ENCODE measurements at regions not wholly inside any gene's neighbourhood (a gene's known extent, or its start where the extent isn't known, plus 50 kb on each side); places are given as distances from the start of the nearest gene placed in this dataset.

DNA sequence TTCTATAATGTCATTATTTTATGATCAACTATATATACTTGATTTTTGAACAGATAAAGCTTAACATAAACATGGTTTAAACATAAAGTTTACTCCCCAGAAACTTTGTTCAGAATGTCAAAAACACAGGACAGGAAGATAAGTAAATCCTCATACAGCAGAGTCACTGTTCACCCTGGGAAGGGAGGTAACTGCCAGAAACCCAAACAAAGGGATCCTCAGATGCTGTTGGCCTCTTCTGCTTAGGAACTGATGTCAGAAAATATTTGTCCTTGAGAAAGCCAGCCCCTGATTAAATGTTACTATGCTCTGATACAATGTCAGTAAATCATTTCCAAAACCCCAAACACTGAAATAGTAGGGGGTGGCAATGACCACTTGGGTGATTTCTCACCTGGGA is 185.3 kb downstream of the TJP1 start:
- DNase-seq (ENCODE audit: low read depth, low spot score): no peak
- CTCF ChIA-PET: no interaction called here
- Histone ChIP-seq H3K27me3 (ENCODE audit: control insufficient read depth, insufficient read depth, low read length) (peaks cover 4% of the 10 kb centered on the region), H3K27ac (ENCODE audit: low read depth, low read length) (no peak overlapping the region), H3K4me3 (ENCODE audit: low read depth, low read length) (no peak overlapping the region), H3K9me3 (ENCODE audit: control insufficient read depth, insufficient read depth, low read length) (no peaks in the 10 kb centered on the region)
- POLR2A ChIA-PET: no interaction called here
- TF ChIP-seq, protein P1, sequence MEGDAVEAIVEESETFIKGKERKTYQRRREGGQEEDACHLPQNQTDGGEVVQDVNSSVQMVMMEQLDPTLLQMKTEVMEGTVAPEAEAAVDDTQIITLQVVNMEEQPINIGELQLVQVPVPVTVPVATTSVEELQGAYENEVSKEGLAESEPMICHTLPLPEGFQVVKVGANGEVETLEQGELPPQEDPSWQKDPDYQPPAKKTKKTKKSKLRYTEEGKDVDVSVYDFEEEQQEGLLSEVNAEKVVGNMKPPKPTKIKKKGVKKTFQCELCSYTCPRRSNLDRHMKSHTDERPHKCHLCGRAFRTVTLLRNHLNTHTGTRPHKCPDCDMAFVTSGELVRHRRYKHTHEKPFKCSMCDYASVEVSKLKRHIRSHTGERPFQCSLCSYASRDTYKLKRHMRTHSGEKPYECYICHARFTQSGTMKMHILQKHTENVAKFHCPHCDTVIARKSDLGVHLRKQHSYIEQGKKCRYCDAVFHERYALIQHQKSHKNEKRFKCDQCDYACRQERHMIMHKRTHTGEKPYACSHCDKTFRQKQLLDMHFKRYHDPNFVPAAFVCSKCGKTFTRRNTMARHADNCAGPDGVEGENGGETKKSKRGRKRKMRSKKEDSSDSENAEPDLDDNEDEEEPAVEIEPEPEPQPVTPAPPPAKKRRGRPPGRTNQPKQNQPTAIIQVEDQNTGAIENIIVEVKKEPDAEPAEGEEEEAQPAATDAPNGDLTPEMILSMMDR (IDR thresholded peaks at IDR 0.05; ENCODE audit: low read depth, low read length): no peak

DNA sequence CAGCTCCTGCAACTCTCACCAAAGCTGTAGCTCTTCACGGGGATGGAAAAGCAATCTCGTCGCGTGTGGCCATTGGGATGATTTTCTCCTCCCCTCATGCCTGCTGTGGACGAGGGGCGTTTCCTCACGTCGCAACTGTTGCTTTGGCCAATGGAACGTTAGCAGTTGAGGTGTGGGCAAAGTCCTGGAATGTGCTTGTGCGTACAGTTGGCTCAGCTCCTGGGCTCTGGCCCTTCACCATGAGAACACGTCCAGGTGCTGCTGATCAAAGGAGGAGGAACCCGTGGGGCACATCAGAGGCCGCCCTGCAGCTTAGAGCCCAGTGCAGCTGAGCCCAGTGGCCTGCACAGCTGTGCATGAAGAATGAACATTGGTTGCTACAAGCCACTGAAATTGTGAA is 186.1 kb downstream of the TJP1 start:
- Histone ChIP-seq H3K27me3 (ENCODE audit: control insufficient read depth, insufficient read depth, low read length) (peaks cover 8% of the 10 kb centered on the region), H3K9me3 (ENCODE audit: control insufficient read depth, insufficient read depth, low read length) (no peaks in the 10 kb centered on the region), H3K27ac (ENCODE audit: low read depth, low read length) (no peak overlapping the region), H3K4me3 (ENCODE audit: low read depth, low read length) (no peak overlapping the region)
- POLR2A ChIA-PET: no interaction called here
- DNase-seq (ENCODE audit: low read depth, low spot score): no peak
- CTCF ChIA-PET: no interaction called here
- TF ChIP-seq, protein P1 (IDR thresholded peaks at IDR 0.05; ENCODE audit: low read depth, low read length): no peak

DNA sequence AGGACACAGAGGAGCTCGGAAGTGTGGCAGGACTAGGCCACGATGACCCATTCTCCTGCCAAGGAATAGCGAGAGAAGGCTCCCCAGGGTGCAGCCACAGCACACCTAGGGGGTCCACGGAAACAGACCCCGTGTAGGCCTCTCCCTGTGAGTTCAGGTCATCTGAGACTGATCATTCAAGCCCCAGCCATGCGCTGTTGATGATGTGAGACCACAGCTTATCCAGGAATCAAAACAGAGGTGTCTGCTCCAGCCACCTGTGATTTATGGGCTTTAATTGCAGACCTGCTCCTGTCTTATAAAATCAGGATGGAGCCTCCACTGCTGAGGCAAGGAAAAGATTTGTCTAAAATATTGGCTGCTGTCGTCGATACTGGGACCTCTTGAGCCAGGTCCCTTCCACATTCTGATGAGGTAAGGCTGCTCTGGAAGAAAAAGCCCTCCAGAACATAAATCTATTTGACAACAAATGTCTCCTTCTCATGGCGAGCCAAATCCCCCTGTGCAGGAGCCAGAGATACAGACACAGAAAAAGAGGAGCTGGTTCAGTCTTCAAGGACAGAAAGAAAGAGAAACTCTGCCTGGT is 186.7 kb downstream of the TJP1 start:
- Histone ChIP-seq H3K27ac (ENCODE audit: low read depth, low read length) (no peak overlapping the region), H3K9me3 (ENCODE audit: control insufficient read depth, insufficient read depth, low read length) (no peaks in the 10 kb centered on the region), H3K4me3 (ENCODE audit: low read depth, low read length) (no peak overlapping the region), H3K27me3 (ENCODE audit: control insufficient read depth, insufficient read depth, low read length) (peaks cover 8% of the 10 kb centered on the region)
- DNase-seq (ENCODE audit: low read depth, low spot score): no peak
- ChIA-PET CTCF (no interaction called here), POLR2A (no interaction called here)
- TF ChIP-seq, protein P1 (IDR thresholded peaks at IDR 0.05; ENCODE audit: low read depth, low read length): no peak

DNA sequence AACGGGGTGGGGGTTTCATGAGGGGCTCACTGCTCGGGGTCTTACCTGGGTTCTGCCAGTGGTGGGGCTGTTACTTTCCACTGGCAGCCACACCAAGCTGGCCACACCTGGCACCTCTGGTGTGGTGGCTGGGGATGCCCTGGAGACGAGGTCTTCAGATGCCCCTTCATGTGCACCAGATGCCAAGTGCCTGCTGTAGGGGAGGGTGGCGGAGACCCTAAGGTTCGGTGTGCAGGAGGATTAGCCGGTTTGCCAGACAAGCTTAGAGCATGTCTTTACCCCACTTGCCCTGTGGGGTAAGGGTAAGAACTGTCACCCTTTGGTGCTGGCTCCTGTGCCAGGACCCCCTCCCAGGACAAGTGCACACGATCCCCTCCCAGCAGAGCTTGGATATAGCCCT is 188.3 kb downstream of the TJP1 start:
- H3K27me3 ChIP-seq (ENCODE audit: control insufficient read depth, insufficient read depth, low read length): peaks cover 8% of the 10 kb centered on the region
- DNase-seq (ENCODE audit: low read depth, low spot score): no peak
- TF ChIP-seq, protein P1 (IDR thresholded peaks at IDR 0.05; ENCODE audit: low read depth, low read length): no peak
- POLR2A ChIA-PET: no interaction called here
- H3K9me3 ChIP-seq (ENCODE audit: control insufficient read depth, insufficient read depth, low read length): no peaks in the 10 kb centered on the region
- CTCF ChIA-PET: no interaction called here
- H3K27ac ChIP-seq (ENCODE audit: low read depth, low read length): no peak overlapping the region
- no peak overlapping the region for H3K4me3 ChIP-seq (ENCODE audit: low read depth, low read length)

DNA sequence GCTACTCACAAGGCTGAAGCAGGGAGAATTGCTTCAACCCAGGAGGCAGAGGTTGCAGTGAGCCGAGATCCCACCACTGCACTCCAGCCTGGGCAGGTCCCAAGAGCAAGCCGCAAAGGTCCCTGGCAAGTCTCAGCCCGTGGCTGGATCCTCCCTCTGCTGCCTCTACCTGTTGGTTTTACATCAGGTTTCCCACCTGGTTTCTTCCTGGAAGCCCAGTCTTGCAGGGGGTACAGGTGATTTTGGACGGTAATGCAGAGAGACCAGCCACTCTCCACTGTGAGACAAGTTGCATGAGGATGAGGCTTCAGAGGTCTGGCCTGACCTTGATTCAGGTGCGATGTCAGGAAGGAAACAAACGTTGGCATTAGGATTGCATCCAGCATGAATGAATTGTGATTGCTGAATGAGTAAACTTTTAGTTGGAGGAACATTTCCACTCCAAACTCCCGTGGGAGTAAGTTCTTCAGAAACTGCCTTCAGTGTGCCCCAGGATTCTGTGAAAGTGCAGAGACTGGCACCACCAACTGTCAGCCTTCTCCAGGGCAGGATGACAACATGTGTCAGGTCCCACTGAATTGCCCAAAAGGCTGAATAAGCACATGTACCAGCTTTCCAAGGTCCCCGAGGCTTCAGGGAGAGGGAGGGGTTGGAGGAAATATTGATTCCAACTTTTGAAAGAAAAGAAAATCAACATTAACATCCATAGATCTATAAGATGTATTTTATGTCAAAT is 189.4 kb downstream of the TJP1 start:
- H3K27me3 ChIP-seq (ENCODE audit: control insufficient read depth, insufficient read depth, low read length): peaks cover 8% of the 10 kb centered on the region
- TF ChIP-seq, protein P1 (IDR thresholded peaks at IDR 0.05; ENCODE audit: low read depth, low read length): no peak
- H3K27ac ChIP-seq (ENCODE audit: low read depth, low read length): no peak overlapping the region
- POLR2A ChIA-PET: no interaction called here
- CTCF ChIA-PET: interaction anchor here (0.7 kb wide), 2 partner anchors 115 to 530 kb away, joined by 4 to 7 read pairs; no protein-coding TSS in a partner anchor
- no peak overlapping the region for H3K4me3 ChIP-seq (ENCODE audit: low read depth, low read length)
- DNase-seq (ENCODE audit: low read depth, low spot score): no peak
- H3K9me3 ChIP-seq (ENCODE audit: control insufficient read depth, insufficient read depth, low read length): no peaks in the 10 kb centered on the region
